K562 (cell line): ENCODE measurements at regions not wholly inside any gene's neighbourhood (a gene's known extent, or its start where the extent isn't known, plus 50 kb on each side); places are given as distances from the start of the nearest gene placed in this dataset.

Experiments used
- HNRNPUL1 ChIP-seq: fragments of 200-400 bp; formaldehyde crosslinking; IDR thresholded peaks from 2 replicates; pipeline ENCODE4 v1.6.1; 2017; ENCODE audit warnings: low read length
- KDM1A ChIP-seq, 2 experiments: fragments of 450-650 bp; IDR thresholded peaks; 2 replicates each; pipeline ENCODE4 v1.6.1; 2016; ENCODE audit warnings: mild to moderate bottlenecking in 2 of 2
- MYNN ChIP-seq, 2 experiments: sonication (generic); formaldehyde crosslinking in 1 of 2; IDR thresholded peaks; 2 replicates each; pipeline versions ENCODE4 v1.5.0 to v1.6.1; 2016 to 2020; ENCODE audit warnings: antibody characterized with exemption in 1 of 2, missing genetic modification reagents in 1 of 2
- NCOA6 ChIP-seq: fragments of 450-650 bp; IDR thresholded peaks from 2 replicates; pipeline ENCODE4 v1.6.1; 2017; ENCODE audit warnings: mild to moderate bottlenecking
- POLR2AphosphoS5 ChIP-seq: IDR thresholded peaks from 2 replicates; pipeline ENCODE4 v1.6.1; 2011; ENCODE audit warnings: mild to moderate bottlenecking, low read depth, low read length, moderate library complexity; ENCODE audit not compliant: control insufficient read depth, insufficient read depth
- ZNF217 ChIP-seq: sonication (generic); formaldehyde crosslinking; IDR thresholded peaks from 2 replicates; pipeline ENCODE4 v1.8.0; 2022; ENCODE audit warnings: mild to moderate bottlenecking, missing genetic modification reagents

- TF ChIP-seq MYNN (IDR thresholded peaks at IDR 0.05) = no peak
- TF ChIP-seq MYNN (CRISPR knock-in tag; IDR thresholded peaks at IDR 0.05) = no peak
- no peak for TF ChIP-seq HNRNPUL1
- no peak for TF ChIP-seq KDM1A (IDR thresholded peaks at IDR 0.05)
- no peak for TF ChIP-seq POLR2AphosphoS5
- no peak for TF ChIP-seq ZNF217 (CRISPR knock-in tag)
- TF ChIP-seq NCOA6 = no peak
Observed at GRCh38 chr20:57882451-57883161, 172.8 kb upstream of the PMEPA1 start.
